GM19193 (cell line): ENCODE measurements at regions not wholly inside any gene's neighbourhood (a gene's known extent, or its start where the extent isn't known, plus 50 kb on each side); places are given as distances from the start of the nearest gene placed in this dataset.

Source experiments
- POLR2A ChIP-seq: IDR thresholded peaks from 4 replicates; pipeline ENCODE4 v1.6.1; 2011; ENCODE audit not compliant: insufficient read depth, insufficient read length; ENCODE audit errors: extremely low read depth

DNA sequence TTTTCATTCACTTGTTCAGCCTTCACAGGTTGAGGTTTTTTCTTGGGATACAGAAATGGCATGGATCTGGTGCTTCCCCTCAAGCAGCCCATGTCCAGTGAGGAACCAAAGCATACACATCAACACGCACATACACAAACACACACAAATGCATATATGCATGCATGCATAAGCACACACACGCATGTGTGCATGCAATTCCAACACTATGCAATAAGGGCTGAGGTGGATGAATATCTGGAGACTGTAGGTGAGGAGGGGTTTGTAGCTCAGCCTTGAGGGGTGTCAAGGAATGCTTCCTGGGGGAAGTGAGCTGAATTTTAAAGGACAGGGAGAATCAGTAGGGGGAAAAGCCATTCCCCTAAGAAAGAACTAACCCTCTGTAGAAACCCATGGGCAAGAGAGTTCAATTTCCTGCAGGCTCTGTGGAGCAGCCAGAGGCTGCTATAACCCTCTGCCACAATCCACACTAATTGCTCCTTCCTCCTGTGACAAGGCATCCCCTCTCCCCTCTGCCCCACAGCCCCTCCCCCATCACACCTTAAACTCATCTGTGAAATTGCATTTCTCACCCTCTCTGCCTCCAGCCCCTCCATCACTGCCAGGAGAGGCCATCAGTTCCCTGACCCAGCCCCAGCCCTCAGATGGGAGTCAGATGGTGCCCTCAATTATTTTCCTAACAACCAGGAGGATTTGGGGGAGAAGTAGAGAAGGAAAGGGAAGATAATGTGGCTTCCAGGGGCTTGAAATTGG lies 316.4 kb downstream of the RPS24 start:
- TF ChIP-seq POLR2A = no peak

DNA sequence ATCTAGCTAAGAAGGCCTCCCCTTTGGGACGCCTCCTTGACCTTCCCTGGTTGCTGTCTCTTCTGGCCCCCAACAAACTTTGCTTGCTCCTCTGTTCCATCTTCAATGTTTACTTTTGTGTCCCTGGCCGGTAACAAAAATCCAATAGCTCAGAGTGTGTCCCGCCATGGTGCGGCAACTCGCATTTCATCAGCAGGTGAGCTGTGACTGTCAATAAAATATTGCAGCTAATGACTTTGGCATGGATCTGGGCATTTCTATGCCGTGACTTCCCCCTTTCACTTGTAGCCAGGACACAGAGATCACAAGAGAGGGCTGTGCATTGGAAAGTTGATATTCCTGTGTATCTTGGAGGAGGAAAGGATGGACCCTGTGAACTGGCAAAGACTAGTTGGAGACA lies 317.6 kb downstream of the RPS24 start:
- TF ChIP-seq POLR2A = no peak

DNA sequence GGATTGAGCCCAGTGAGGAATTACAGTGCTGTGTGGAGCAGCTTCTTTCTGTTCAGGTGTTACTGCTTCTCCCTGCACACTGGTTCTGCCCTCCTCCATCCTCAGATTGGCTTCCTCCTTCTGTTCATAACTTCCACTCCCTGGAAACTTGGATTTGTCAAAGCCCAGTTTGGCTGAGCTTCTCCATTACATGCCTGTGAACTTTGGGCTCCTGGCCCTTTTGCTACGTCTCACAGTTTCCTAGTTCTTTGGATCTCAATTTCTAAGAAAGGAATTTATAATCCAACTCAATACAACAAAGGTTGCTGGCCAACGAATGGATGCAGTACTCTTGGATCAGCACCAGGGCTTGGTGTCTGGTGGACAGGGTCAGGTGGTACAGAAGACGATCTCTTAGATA lies 318.1 kb downstream of the RPS24 start:
- no peak for TF ChIP-seq POLR2A

DNA sequence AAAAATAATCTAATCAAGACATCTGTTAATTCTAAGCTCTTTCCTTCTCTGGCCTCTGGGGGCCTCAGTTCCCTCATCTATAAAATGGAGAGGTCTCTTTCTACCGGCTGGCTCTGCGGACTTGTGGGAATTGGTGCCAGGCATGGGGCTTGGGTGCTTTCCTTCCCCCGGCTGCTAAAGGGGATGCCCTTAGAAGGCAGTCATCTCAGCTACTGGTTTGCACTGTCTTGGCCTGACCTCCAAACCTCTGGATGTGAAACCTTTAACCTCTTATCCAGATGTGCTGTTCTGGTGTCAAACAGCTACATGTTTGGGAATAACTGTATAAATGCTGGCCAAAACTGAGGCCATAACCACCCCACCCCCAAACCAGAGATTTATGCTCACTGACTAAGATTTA lies 320.0 kb downstream of the RPS24 start:
- no peak for TF ChIP-seq POLR2A

DNA sequence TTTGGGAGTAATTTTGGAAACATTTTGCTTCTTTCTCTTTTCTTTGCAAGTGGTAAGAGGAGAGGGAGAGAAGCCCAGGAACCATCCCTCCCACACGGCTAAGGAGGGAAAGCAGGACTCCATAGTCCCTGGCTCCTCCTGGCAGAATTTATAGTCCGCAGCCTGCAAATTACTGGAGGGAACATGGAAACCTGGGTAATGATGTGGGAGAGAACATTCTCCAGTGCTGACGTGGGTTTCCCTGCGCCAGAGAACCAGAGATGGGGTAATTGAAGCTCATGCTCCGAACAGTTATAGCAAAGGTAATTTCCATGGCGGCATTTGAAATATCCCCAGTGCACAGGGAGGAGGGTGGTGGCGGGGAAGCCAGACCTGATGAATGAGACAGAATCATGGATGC lies 320.4 kb downstream of the RPS24 start:
- no peak for TF ChIP-seq POLR2A

DNA sequence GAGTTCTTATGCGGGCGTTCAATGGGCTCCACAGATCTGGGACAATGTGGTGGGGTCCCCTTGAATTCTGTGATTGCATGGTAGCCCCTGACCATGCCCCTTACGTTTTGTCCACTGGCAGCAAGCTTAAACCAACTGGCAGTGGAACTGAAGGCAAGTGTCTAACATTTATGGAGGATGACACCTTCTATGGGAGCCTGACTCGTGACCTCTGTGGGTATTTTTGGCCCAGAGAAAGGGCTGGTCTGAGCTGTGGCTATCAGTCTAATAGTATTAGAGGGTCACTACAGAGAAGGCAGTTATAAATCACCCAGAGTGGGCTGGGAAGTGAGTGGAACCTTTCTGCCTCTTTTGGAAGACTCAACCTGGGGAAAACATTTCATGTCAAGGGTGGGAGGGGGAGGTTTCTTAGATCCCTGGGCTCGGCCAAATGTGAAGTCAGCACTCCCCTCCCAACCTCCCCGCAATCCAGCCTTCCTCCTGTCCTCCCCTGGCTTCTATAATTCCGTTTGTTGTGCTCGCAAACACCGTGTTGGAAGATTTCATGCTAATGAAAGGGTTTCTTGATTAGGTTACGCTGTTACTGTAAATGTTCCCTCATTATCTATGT lies 322.7 kb downstream of the RPS24 start:
- no peak for TF ChIP-seq POLR2A

DNA sequence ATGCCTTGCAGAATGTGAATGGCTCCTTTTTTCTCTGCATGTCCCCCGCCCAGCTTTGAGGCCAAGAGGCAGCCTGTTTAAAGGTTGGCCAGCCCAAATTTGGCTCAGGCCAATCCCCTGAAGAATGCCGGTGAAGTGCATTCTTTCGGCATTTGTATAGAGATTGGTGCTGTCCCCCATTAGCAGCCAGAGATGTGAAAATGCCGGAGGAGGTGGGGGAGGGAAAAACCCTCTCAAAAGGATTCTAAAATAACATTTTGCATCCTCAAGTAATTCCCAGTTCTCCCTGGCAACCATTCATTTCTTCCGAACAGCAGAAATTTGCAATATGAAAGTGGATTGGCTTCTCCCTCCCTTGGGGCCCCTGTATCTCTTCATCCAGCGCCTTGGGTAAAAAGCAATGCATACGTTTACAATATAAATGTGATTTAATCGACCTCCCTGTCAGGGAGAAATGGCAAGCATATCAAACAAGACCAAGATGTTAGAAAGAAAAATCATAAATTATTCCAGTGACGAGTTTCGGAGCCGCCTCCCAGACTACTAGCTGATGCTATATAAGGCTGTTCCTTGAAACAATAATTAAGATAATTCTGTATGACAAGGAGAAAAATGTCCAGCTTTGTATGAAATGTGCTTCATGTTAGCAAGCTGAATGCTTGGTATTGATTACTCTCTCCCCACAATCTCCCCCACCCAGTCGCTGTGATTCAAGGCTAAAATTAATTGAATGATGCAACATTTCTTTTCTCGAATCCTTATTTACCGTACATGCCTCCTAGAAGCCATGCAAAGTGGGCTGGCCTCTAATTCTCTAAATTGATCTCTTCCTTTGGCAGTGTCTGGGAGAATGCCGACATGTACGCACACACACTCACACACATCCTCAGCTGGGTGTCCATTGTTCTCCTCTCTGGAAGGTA lies 323.7 kb downstream of the RPS24 start:
- TF ChIP-seq POLR2A = no peak

DNA sequence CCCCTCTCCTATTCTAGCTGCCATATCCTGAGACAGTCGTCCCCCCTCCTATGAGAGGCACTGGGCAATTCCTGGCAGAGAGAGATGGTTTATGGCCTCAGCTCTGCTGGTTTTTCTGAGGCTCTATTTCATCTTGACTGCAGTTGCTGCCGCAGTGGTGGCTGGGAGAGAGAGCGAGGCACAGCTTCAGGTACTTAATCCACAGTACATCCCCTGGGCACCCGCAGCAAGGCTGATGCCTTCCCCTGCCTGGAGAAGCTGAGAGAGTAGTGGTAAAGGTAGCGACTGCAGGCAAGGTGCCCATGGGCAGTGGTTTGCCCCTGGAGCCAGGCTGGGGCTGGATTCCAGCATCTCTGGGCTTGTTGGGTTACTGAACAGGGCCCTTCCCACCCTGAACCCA lies 324.7 kb downstream of the RPS24 start:
- TF ChIP-seq POLR2A = no peak

GRCh38 chr10:78358982-78359381 lies 325.3 kb downstream of the RPS24 start:
- no peak for TF ChIP-seq POLR2A

DNA sequence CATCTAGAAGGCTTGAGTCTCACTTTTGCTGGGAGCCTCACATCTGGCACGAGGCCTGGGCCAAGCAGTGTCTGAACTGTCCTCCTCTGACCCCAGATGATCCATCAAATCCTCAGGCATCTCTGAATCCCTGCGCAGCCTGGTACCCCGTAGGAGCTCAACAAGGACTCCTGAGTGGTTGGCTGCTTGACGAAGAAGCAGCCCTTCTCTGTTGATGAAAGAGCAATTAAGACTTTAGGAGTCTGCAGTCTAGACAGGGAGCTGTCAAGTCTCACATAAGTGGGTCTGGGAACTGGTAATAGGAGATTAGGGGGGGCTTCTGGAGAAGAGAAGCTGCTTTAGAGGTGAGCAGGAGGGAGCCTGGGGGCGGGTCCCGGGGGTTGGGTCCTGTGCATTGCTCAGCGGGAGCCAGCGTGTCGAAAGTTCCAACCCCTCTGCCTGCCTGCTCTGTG lies 326.0 kb downstream of the RPS24 start:
- no peak for TF ChIP-seq POLR2A

DNA sequence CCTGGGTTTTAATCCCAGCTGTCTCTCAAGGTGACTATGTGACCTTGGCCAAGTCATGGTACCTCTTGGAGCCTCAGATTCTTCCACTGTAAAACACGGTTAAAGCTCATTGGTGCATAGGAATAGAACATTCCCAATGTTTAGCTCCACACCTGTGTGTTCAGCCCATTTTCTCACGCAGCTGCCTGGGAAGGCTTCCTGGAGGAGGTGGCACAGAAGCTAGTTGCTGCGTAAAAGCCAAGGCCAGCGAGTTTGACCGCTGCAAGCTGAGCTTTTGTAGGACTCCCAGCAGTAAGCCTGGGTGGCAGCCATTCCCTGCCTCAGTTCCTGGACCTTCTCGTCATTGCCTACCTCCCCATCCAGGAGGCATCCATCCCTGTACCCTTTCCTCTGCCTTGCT lies 326.6 kb downstream of the RPS24 start:
- TF ChIP-seq POLR2A = no peak

DNA sequence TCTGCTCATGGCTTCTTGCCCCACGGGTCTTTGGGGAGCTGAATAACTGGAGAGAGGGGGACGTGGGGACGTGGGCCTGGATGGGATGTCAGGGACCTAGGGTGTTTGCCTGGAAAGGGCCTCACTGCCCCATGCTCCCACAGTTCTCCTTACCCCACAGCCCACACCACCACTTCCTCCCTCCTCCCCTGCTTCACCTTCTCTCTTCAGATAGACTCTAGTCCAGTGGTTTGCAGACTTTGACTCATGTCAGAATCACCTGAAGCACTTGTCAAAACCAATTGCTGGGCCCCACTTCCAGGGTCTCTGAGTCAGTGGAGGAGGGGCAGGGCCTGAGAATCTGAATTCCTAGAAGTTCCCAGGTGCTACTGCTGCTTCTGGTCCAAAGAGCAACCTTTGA lies 327.4 kb downstream of the RPS24 start:
- no peak for TF ChIP-seq POLR2A

- no peak for TF ChIP-seq POLR2A
Measured at GRCh38 chr10:78362406-78363022, 328.9 kb downstream of the RPS24 start.

DNA sequence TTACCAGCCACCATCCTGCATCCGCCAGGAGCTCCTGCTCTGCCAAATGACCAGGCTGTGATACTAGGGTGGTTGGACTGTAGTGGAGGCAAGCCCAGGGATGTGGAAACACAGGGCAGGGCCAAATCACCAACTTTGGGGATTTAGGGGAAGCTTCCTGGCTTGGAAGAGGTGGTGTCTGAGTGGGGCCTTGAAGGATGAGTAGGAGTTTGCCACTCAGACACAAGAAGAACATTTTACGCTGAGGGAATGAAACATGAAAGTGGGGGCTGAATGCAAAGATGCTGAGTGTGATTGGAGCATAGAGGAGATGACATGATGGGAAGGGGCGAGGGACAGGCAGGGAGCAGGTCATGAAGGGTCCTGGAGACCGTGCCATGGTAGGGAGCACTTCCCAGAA lies 329.5 kb downstream of the RPS24 start:
- no peak for TF ChIP-seq POLR2A

DNA sequence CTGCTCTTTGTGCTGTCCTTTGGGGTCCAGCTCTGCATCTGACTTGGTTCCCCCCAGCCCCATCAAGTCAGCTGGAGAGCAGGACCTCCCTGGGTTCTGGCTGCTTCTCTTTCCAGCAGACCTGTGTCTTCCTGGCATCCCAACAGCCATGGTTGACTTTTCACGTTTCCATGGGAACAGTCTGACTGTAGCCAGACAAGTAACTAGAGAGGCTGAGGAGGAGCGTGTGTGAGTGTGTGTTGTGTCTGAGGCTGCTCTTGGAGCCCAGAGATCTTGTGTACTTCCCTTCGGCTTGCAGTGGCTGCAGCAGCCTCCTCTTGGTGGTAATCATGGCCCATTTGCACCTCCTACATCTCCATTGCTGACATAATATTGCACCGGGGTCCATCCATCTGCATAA lies 332.0 kb downstream of the RPS24 start:
- no peak for TF ChIP-seq POLR2A
